Thoracic aorta (tissue), 2 donors: ENCODE measurements at regions not wholly inside any gene's neighbourhood (a gene's known extent, or its start where the extent isn't known, plus 50 kb on each side); places are given as distances from the start of the nearest gene placed in this dataset.

Experiments
- ATAC-seq: fragments of 150-250 bp; one replicate; pipeline ENCODE4 v1.8.0; 2017; ENCODE audit warnings: low read depth; ENCODE audit not compliant: insufficient number of reproducible peaks, low FRiP score
- DNase-seq: peaks from one replicate; pipeline ENCODE4 v3.0.0-alpha.2; 2020; ENCODE audit warnings: low spot score
- H3K27ac ChIP-seq, 2 donors: fragments of 200-600 bp; sonication (generic); 1 replicate in 1 of 2; 2 replicates in 1 of 2; pipeline ENCODE4 v1.5.1; 2016; ENCODE audit warnings: mild to moderate bottlenecking in 2 of 2, moderate library complexity in 2 of 2
- H3K27me3 ChIP-seq: fragments of 200-600 bp; sonication (generic); replicated peaks from 2 replicates; pipeline ENCODE4 v1.6.0; 2016; ENCODE audit warnings: mild to moderate bottlenecking; ENCODE audit not compliant: insufficient read depth
- H3K36me3 ChIP-seq: fragments of 200-600 bp; sonication (generic); one replicate; pipeline ENCODE4 v1.5.1; 2016
- H3K4me1 ChIP-seq, 2 donors: fragments of 200-600 bp; sonication (generic); 1 replicate in 1 of 2; 2 replicates in 1 of 2; pipeline versions ENCODE4 v1.5.1 to v1.6.0; 2016; ENCODE audit warnings: low read depth in 2 of 2, mild to moderate bottlenecking in 1 of 2; ENCODE audit not compliant: control insufficient read depth in 1 of 2
- H3K4me3 ChIP-seq: fragments of 200-600 bp; sonication (generic); 2 replicates; pipeline ENCODE4 v1.5.1; 2016; ENCODE audit warnings: mild to moderate bottlenecking
- H3K9me3 ChIP-seq: fragments of 200-600 bp; sonication (generic); 2 replicates; pipeline ENCODE4 v1.5.1; 2016
- TF ChIP-seq, protein P1 (sequence below): fragments of 200-600 bp; sonication (generic); IDR thresholded peaks from one replicate; pipeline ENCODE4 v1.5.1; 2019; ENCODE audit warnings: antibody characterized with exemption

DNA sequence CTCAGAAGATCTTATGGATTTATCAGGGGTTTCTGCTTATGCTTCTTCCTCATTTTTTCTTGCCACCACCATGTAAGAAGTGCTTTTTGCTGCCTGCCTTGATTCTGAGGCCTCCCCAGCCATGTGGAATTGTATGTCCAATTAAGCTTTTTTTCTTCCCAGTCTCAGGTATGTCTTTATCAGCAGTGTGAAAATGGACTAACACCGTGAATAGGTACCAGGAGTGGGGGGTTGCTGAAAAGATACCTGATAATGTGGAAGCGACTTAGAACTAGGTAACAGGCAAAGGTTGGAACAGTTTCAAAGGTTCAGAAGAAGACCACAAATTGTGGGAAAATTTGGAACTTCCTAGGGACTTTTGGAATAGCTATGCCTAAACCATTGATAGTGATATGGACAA, 1222.5 kb upstream of the NUDT12 start:
- H3K4me1 ChIP-seq = no peaks in the 10 kb centered on the region
- no peaks in the 10 kb centered on the region for H3K36me3 ChIP-seq
- H3K27ac ChIP-seq = no peak overlapping the region
- no peak overlapping the region for H3K4me3 ChIP-seq
- TF ChIP-seq, protein P1, sequence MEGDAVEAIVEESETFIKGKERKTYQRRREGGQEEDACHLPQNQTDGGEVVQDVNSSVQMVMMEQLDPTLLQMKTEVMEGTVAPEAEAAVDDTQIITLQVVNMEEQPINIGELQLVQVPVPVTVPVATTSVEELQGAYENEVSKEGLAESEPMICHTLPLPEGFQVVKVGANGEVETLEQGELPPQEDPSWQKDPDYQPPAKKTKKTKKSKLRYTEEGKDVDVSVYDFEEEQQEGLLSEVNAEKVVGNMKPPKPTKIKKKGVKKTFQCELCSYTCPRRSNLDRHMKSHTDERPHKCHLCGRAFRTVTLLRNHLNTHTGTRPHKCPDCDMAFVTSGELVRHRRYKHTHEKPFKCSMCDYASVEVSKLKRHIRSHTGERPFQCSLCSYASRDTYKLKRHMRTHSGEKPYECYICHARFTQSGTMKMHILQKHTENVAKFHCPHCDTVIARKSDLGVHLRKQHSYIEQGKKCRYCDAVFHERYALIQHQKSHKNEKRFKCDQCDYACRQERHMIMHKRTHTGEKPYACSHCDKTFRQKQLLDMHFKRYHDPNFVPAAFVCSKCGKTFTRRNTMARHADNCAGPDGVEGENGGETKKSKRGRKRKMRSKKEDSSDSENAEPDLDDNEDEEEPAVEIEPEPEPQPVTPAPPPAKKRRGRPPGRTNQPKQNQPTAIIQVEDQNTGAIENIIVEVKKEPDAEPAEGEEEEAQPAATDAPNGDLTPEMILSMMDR = no peak
- H3K9me3 ChIP-seq = no peaks in the 10 kb centered on the region
- ATAC-seq (no peak), DNase-seq (no peak)
- H3K27me3 ChIP-seq = no peaks in the 10 kb centered on the region

DNA sequence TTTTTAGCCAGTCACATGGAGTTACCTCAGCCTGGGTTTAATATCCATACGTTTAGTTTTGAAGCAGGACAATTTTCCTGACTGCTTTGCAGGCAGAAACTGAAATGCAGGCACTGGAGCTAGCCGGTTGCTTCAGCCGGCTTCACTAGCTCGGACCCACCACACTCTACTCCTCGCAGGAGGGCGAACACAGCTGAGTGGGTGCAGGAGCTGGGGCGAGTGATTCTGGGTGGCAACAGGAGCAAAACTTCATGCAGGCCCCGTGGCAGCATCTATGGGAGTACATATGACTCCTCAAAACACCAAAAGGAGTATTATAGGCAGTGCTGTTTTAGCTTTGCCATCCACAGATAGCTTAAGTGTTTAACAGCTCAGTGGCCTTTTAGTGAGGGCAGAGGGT, 1211.8 kb upstream of the NUDT12 start:
- no peak for DNase-seq
- TF ChIP-seq, protein P1 = no peak

DNA sequence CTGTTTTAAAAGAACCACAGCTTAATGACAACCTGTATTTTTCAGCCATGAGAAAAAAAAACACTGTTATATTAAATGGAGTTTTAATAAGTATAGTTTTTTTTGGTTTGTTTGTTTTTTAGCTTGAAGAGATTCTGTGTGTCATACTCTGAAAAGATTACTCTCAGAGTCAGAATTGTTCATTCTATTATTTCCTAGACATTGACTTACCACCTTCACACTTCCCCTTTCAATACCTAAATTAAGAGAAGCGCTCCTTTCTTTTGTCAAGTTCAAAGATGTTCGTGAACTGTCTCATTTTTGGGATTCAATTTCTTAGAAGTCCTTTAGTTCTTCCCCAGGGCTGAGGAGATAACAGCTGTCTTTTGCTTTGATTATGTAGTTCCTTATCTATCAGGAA, 1201.6 kb upstream of the NUDT12 start:
- Histone ChIP-seq H3K9me3 (no peaks in the 10 kb centered on the region), H3K36me3 (no peaks in the 10 kb centered on the region), H3K4me3 (no peak overlapping the region), H3K27me3 (no peaks in the 10 kb centered on the region), H3K4me1 (no peaks in the 10 kb centered on the region), H3K27ac (no peak overlapping the region)
- no peak for ATAC-seq
- DNase-seq = no peak
- TF ChIP-seq, protein P1 = no peak

More for the DNA sequence above, 1211.8 kb upstream of the NUDT12 start:
- Histone ChIP-seq H3K27me3 (no peaks in the 10 kb centered on the region), H3K4me1 (no peaks in the 10 kb centered on the region), H3K9me3 (no peaks in the 10 kb centered on the region), H3K36me3 (no peaks in the 10 kb centered on the region), H3K27ac (no peak overlapping the region), H3K4me3 (no peak overlapping the region)
- no peak for ATAC-seq

DNA sequence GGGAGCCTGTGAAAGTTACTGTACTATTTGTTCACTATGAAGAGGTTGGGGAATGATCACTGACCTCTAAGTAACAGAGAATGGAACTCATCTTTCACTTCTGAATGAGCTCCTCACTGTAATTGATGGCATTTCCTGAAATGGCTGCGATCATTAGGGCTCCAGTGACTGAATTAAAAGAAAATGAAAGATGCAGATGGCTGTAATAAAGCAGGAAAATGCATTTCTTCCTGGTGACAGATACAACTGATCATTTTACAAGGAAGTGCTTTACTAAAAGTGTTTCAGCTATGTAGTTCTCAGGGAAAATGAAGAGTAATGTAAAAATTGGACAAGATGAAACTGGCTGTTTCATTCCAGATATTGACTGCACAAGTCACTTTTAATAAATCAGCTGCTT, 1200.6 kb upstream of the NUDT12 start:
- no peak for DNase-seq
- Histone ChIP-seq H3K4me3 (no peak overlapping the region), H3K27ac (no peak overlapping the region), H3K4me1 (no peaks in the 10 kb centered on the region), H3K9me3 (no peaks in the 10 kb centered on the region), H3K36me3 (no peaks in the 10 kb centered on the region), H3K27me3 (no peaks in the 10 kb centered on the region)
- TF ChIP-seq, protein P1 = no peak
- ATAC-seq = no peak

DNA sequence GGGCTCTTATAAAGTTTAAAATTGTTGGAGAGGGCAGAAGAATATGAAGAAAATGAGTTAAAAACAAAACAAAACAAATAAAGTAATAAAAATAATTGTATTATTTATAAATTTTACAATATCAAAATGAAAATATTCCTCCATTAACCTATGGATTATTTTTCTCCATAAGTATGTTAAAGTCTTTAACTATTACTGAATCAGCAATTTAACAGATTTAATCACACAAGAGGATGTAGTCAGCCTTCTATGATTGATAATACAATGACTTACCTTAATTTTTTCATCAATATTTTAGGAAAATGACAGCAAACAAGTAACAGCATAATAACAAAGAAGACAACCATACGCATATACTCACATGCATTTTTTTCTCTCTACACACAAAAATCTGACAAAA, 1195.3 kb upstream of the NUDT12 start:
- Histone ChIP-seq H3K27me3 (no peaks in the 10 kb centered on the region), H3K27ac (no peak overlapping the region), H3K4me3 (no peak overlapping the region), H3K4me1 (no peaks in the 10 kb centered on the region), H3K9me3 (no peaks in the 10 kb centered on the region), H3K36me3 (no peaks in the 10 kb centered on the region)
- ATAC-seq (no peak), DNase-seq (no peak)
- TF ChIP-seq, protein P1 = no peak
